Ascending aorta (tissue), 2 donors: ENCODE measurements at regions not wholly inside any gene's neighbourhood (a gene's known extent, or its start where the extent isn't known, plus 50 kb on each side); places are given as distances from the start of the nearest gene placed in this dataset.

Source experiments
- DNase-seq, 2 donors: peaks; one replicate each; pipeline ENCODE4 v3.0.0-alpha.2; 2019; ENCODE audit warnings: low spot score in 2 of 2
- H3K27ac ChIP-seq, 2 donors: fragments of 200-600 bp; sonication (generic); one replicate each; pipeline ENCODE4 v1.5.1; 2016 to 2017; ENCODE audit warnings: mild to moderate bottlenecking in 1 of 2
- H3K27me3 ChIP-seq: fragments of 200-600 bp; sonication (generic); one replicate; pipeline ENCODE4 v1.5.1; 2017
- H3K36me3 ChIP-seq, 2 donors: fragments of 200-600 bp; sonication (generic); one replicate each; pipeline ENCODE4 v1.5.1; 2016
- H3K4me1 ChIP-seq, 2 donors: fragments of 200-600 bp; sonication (generic); one replicate each; pipeline ENCODE4 v1.5.1; 2016 to 2017; ENCODE audit warnings: mild to moderate bottlenecking in 1 of 2
- H3K4me3 ChIP-seq, 2 donors: fragments of 200-600 bp; sonication (generic); one replicate each; pipeline ENCODE4 v1.5.1; 2016 to 2017; ENCODE audit warnings: mild to moderate bottlenecking in 1 of 2
- H3K9me3 ChIP-seq, 2 donors: fragments of 200-600 bp; sonication (generic); one replicate each; pipeline ENCODE4 v1.5.1; 2016
- CTCF ChIP-seq, 3 experiments: fragments of 200-600 bp in 2 of 3; fragments of 450-650 bp in 1 of 3; sonication (generic) in 2 of 3; IDR thresholded peaks; one replicate each; pipeline ENCODE4 v1.5.1; 2016 to 2019; ENCODE audit warnings: antibody characterized with exemption in 3 of 3, mild to moderate bottlenecking in 1 of 3, moderate library complexity in 1 of 3
- intact Hi-C: fragments of 100-400 bp; cut with DNase I; formaldehyde crosslinking; loops from one replicate; pipeline ENCODE4 v1.15.1; 2023

- no peaks in the 10 kb centered on the region for H3K4me1 ChIP-seq
- no peaks in the 10 kb centered on the region for H3K9me3 ChIP-seq
- no peak overlapping the region for H3K4me3 ChIP-seq
- intact Hi-C loops, result no loop called here
- no peaks in the 10 kb centered on the region for H3K36me3 ChIP-seq
- TF ChIP-seq CTCF (IDR thresholded peaks at IDR 0.05), result no peak
- DNase-seq, result no peak
- H3K27ac ChIP-seq, result no peak overlapping the region
- no peaks in the 10 kb centered on the region for H3K27me3 ChIP-seq
These were observed 123.6 kb upstream of the TNPO1 start for GRCh38 chr5:72692651-72693442.

GRCh38 chr5:72692231-72692637, 124.2 kb upstream of the TNPO1 start:
- H3K4me3 ChIP-seq, result no peak overlapping the region

GRCh38 chr5:72691751-72692150, 124.7 kb upstream of the TNPO1 start:
- H3K4me1 ChIP-seq, result peaks cover 0 to 4% of the 10 kb centered on the region in 2 donors
- no peak for DNase-seq
- intact Hi-C loops, result no loop called here

More at GRCh38 chr5:72692231-72692637, 124.2 kb upstream of the TNPO1 start:
- no peaks in the 10 kb centered on the region for H3K27me3 ChIP-seq
- peaks cover 0 to 3% of the 10 kb centered on the region in 2 donors for H3K4me1 ChIP-seq
- intact Hi-C loops, result no loop called here
- no peak overlapping the region for H3K27ac ChIP-seq
- H3K36me3 ChIP-seq, result no peaks in the 10 kb centered on the region
- TF ChIP-seq CTCF (IDR thresholded peaks at IDR 0.05), result no peak
- no peaks in the 10 kb centered on the region for H3K9me3 ChIP-seq
- DNase-seq, result no peak

GRCh38 chr5:72688916-72689315, 127.5 kb upstream of the TNPO1 start:
- intact Hi-C loops, result no loop called here
- H3K9me3 ChIP-seq, result no peaks in the 10 kb centered on the region
- H3K4me3 ChIP-seq, result no peak overlapping the region
- no peaks in the 10 kb centered on the region for H3K36me3 ChIP-seq
- TF ChIP-seq CTCF (IDR thresholded peaks at IDR 0.05), result no peak
- H3K27ac ChIP-seq, result no peak overlapping the region
- no peaks in the 10 kb centered on the region for H3K27me3 ChIP-seq
- no peak for DNase-seq
- H3K4me1 ChIP-seq, result peaks cover 0 to 4% of the 10 kb centered on the region in 2 donors

More at GRCh38 chr5:72691751-72692150, 124.7 kb upstream of the TNPO1 start:
- Histone ChIP-seq H3K36me3 (no peaks in the 10 kb centered on the region), H3K27ac (no peak overlapping the region), H3K9me3 (no peaks in the 10 kb centered on the region), H3K4me3 (no peak overlapping the region), H3K27me3 (no peaks in the 10 kb centered on the region)
- TF ChIP-seq CTCF (IDR thresholded peaks at IDR 0.05), result no peak

GRCh38 chr5:72687288-72687687, 129.2 kb upstream of the TNPO1 start:
- Histone ChIP-seq H3K36me3 (no peaks in the 10 kb centered on the region), H3K9me3 (no peaks in the 10 kb centered on the region), H3K4me3 (no peak overlapping the region), H3K4me1 (peaks cover 0 to 4% of the 10 kb centered on the region in 2 donors), H3K27ac (no peak overlapping the region), H3K27me3 (no peaks in the 10 kb centered on the region)
- intact Hi-C loops, result no loop called here
- no peak for TF ChIP-seq CTCF (IDR thresholded peaks at IDR 0.05)
- no peak for DNase-seq
